ENCODE measurements at regions not wholly inside any gene's neighbourhood (a gene's known extent, or its start where the extent isn't known, plus 50 kb on each side); places are given as distances from the start of the nearest gene placed in this dataset.

DNA sequence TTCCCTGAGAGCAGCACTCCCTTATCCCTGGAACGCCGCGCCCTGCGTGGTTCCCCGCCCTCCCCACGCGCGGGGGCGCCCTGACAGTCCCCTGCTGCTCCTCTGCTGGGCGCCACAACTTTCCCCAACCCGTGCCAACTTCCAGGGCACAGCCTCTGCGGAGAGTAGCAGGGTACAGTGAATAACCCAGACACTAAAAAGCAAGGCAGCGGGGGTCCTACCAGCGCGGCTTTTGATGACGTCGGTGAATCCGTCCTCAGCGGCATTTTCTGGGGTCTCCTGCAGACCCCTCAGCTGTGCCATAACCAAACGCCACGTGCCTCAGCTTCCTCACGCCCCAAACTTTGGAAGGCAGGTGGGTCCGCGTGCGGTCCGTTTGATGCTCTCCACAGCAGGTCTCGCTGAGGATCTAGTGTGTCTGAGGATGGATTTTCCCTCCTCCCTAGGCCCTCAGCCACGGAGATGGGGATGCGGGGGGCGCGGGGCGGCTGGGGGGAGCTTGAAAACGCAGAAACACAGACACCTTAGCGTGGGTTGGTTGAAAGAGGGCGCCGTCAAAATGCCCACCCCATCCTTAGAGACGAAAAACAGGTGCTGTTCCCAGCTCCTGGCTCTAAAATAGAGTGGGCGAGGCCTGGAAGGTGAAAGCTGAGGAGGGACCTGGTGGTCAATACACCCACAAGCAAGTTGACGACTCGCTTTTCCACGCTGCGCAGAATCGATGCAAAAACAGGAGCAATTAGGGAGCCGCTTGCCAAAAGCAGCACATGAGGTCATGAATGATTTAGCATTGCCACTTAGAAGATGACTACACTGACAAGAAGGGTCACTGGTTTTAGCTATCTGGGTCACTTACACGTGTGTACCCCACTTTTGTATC, 405.6 kb downstream of the FAM47A start:
- DNase-seq, result no peak
- no peak overlapping the region for H3K4me3 ChIP-seq (ENCODE audit: low read depth, low read length)
- H3K36me3 ChIP-seq, result no peaks in the 10 kb centered on the region
- peaks cover 10% of the 10 kb centered on the region for H3K27me3 ChIP-seq (ENCODE audit: insufficient read depth, low read depth, severe bottlenecking)
- H3K9me3 ChIP-seq (ENCODE audit: severe bottlenecking), result no peaks in the 10 kb centered on the region
- TF ChIP-seq, protein P1, sequence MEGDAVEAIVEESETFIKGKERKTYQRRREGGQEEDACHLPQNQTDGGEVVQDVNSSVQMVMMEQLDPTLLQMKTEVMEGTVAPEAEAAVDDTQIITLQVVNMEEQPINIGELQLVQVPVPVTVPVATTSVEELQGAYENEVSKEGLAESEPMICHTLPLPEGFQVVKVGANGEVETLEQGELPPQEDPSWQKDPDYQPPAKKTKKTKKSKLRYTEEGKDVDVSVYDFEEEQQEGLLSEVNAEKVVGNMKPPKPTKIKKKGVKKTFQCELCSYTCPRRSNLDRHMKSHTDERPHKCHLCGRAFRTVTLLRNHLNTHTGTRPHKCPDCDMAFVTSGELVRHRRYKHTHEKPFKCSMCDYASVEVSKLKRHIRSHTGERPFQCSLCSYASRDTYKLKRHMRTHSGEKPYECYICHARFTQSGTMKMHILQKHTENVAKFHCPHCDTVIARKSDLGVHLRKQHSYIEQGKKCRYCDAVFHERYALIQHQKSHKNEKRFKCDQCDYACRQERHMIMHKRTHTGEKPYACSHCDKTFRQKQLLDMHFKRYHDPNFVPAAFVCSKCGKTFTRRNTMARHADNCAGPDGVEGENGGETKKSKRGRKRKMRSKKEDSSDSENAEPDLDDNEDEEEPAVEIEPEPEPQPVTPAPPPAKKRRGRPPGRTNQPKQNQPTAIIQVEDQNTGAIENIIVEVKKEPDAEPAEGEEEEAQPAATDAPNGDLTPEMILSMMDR (IDR thresholded peaks at IDR 0.05; ENCODE audit: low read depth, low read length), result no peak
- no peak overlapping the region for H3K27ac ChIP-seq

- no peaks in the 10 kb centered on the region for H3K36me3 ChIP-seq
- no peak for DNase-seq
- no peak overlapping the region for H3K27ac ChIP-seq
- TF ChIP-seq, protein P1 (IDR thresholded peaks at IDR 0.05; ENCODE audit: low read depth, low read length), result no peak
- H3K27me3 ChIP-seq (ENCODE audit: insufficient read depth, low read depth, severe bottlenecking), result peaks cover 10% of the 10 kb centered on the region
- H3K4me3 ChIP-seq (ENCODE audit: low read depth, low read length), result peak overlapping the region; percentile 38
- no peaks in the 10 kb centered on the region for H3K9me3 ChIP-seq (ENCODE audit: severe bottlenecking)
Measured at GRCh38 chrX:33725535-33726210, 406.4 kb downstream of the FAM47A start.

GRCh38 chrX:33721927-33722326, 410.2 kb downstream of the FAM47A start:
- Histone ChIP-seq H3K27ac (no peak overlapping the region), H3K4me3 (ENCODE audit: low read depth, low read length) (no peak overlapping the region), H3K9me3 (ENCODE audit: severe bottlenecking) (no peaks in the 10 kb centered on the region), H3K27me3 (ENCODE audit: insufficient read depth, low read depth, severe bottlenecking) (peaks cover 10% of the 10 kb centered on the region), H3K36me3 (no peaks in the 10 kb centered on the region)
- TF ChIP-seq, protein P1 (IDR thresholded peaks at IDR 0.05; ENCODE audit: low read depth, low read length), result no peak
- DNase-seq, result no peak

DNA sequence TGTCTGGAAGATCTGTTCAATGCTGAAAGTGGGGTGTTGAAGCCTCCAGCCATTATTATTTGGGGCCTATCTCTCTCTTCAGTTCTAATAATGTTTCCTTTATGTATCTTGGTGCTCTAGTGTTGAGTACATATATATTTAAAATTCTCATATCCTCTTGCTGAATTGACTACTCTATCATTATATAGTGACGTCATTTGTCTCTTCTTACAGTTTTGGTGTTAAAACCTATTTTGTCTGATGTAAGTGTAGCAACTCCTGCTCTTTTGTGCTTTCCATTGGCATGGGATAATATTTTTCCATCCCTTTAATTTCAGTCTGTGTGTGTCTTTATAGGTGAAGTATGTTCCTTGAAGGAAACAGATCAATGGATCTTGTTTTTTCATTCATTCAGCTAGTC, 446.0 kb downstream of the FAM47A start:
- TF ChIP-seq, protein P1 (IDR thresholded peaks at IDR 0.05; ENCODE audit: low read depth, low read length), result no peak
- no peaks in the 10 kb centered on the region for H3K9me3 ChIP-seq (ENCODE audit: severe bottlenecking)
- no peaks in the 10 kb centered on the region for H3K36me3 ChIP-seq
- no peaks in the 10 kb centered on the region for H3K27me3 ChIP-seq (ENCODE audit: insufficient read depth, low read depth, severe bottlenecking)
- DNase-seq, result no peak
- no peak overlapping the region for H3K27ac ChIP-seq
- no peak overlapping the region for H3K4me3 ChIP-seq (ENCODE audit: low read depth, low read length)
